22Rv1 (cell line): ENCODE measurements at regions not wholly inside any gene's neighbourhood (a gene's known extent, or its start where the extent isn't known, plus 50 kb on each side); places are given as distances from the start of the nearest gene placed in this dataset.

Experiments used
- CTCF ChIP-seq: fragments of 450-650 bp; IDR thresholded peaks from 2 replicates; pipeline ENCODE4 v1.5.1; 2017; ENCODE audit warnings: mild to moderate bottlenecking
- ZFX ChIP-seq: fragments of 450-650 bp; IDR thresholded peaks from 2 replicates; pipeline ENCODE4 v1.6.1; 2017; ENCODE audit warnings: antibody characterized with exemption, borderline replicate concordance

- TF ChIP-seq CTCF = no peak
- TF ChIP-seq ZFX = no peak
Observed at GRCh38 chr1:101509370-101509769, 272.6 kb downstream of the S1PR1 start.
